ENCODE measurements at regions not wholly inside any gene's neighbourhood (a gene's known extent, or its start where the extent isn't known, plus 50 kb on each side); places are given as distances from the start of the nearest gene placed in this dataset.

DNA sequence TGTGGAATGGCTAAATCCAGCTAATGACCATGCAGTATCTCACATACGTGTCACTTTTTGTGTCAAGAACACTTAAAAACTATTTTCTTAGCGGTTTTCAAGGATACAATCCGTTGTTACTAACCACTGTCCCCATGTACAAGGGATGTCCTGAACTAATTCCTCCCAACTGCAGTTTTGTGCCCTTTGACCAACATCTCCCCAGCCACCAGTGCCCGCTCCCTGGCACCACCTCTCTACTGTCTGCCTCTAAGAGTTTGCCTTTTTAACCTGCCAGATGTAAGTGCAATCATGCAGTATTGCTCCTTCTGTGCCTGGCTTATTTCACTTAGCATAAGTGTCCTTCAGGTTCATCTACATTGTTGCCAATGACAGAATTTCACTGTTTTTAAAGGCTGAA, 315.7 kb downstream of the TMEM121 start:
- H3K27ac ChIP-seq, result no peak overlapping the region
- TF ChIP-seq ZFX (IDR thresholded peaks at IDR 0.05; ENCODE audit: borderline replicate concordance), result no peak
- TF ChIP-seq, protein P1, sequence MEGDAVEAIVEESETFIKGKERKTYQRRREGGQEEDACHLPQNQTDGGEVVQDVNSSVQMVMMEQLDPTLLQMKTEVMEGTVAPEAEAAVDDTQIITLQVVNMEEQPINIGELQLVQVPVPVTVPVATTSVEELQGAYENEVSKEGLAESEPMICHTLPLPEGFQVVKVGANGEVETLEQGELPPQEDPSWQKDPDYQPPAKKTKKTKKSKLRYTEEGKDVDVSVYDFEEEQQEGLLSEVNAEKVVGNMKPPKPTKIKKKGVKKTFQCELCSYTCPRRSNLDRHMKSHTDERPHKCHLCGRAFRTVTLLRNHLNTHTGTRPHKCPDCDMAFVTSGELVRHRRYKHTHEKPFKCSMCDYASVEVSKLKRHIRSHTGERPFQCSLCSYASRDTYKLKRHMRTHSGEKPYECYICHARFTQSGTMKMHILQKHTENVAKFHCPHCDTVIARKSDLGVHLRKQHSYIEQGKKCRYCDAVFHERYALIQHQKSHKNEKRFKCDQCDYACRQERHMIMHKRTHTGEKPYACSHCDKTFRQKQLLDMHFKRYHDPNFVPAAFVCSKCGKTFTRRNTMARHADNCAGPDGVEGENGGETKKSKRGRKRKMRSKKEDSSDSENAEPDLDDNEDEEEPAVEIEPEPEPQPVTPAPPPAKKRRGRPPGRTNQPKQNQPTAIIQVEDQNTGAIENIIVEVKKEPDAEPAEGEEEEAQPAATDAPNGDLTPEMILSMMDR (IDR thresholded peaks at IDR 0.05), result no peak

DNA sequence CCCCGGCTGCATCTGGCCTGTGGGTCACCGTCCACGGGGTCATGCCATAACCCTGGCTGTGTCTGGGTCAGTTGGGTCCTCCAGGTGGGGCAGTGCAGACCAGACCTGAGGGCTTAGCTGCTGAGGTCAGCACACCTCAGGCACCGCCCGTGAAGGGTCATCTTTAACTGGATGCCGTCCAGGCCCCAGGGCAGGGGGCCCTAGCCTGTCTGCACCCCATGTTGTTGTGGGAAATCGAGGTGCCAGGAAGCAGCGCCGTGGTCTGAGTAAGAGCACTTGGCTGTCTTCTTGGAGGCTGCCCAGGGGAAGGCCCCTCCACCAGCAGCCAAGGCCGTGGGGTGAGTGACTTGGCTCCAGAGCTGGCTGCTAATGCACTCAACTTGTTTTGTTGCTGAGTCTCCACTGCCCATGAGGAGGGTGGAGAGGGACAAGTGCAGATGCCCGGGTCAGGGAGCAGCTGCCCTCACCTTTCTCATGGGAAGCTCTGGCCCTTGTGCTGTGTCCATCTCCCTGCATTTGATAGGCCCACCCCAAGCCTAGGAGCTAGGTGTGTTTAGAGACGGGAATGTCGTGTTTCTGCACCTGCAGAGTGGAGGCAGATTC, 317.2 kb downstream of the TMEM121 start:
- TF ChIP-seq, protein P1 (IDR thresholded peaks at IDR 0.05), result no peak
- no peak for TF ChIP-seq ZFX (IDR thresholded peaks at IDR 0.05; ENCODE audit: borderline replicate concordance)
- no peak overlapping the region for H3K27ac ChIP-seq

DNA sequence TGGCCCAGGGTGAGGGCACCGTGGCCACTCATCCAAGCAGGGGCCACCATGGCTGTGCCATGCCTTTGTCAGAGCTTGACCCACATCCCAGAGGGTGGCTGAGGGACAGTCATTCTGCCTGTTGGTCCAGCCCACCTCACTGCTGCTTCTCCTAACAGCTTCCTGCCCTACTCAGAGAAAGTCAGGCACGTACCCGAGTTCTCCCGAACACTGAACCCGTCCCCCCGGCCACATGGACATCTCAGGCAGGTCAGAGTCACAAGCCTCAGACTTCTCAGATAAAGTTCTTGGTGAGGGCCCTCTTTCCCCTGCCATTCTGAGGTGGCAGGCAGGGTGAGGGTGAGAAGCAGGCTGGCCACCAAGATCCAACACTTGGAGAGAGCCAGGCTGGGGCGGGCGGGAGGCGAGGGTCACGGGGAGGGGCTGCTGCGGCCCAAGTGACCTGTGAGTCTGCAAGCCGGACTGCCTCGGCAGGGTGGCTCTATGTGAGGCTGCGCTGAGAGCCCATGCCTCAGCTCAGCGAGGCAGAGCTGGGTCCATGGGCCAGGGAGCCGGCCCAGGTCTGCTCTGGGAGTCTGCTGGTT, 317.8 kb downstream of the TMEM121 start:
- TF ChIP-seq, protein P1 (IDR thresholded peaks at IDR 0.05), result no peak
- no peak for TF ChIP-seq ZFX (IDR thresholded peaks at IDR 0.05; ENCODE audit: borderline replicate concordance)
- H3K27ac ChIP-seq, result no peak overlapping the region

DNA sequence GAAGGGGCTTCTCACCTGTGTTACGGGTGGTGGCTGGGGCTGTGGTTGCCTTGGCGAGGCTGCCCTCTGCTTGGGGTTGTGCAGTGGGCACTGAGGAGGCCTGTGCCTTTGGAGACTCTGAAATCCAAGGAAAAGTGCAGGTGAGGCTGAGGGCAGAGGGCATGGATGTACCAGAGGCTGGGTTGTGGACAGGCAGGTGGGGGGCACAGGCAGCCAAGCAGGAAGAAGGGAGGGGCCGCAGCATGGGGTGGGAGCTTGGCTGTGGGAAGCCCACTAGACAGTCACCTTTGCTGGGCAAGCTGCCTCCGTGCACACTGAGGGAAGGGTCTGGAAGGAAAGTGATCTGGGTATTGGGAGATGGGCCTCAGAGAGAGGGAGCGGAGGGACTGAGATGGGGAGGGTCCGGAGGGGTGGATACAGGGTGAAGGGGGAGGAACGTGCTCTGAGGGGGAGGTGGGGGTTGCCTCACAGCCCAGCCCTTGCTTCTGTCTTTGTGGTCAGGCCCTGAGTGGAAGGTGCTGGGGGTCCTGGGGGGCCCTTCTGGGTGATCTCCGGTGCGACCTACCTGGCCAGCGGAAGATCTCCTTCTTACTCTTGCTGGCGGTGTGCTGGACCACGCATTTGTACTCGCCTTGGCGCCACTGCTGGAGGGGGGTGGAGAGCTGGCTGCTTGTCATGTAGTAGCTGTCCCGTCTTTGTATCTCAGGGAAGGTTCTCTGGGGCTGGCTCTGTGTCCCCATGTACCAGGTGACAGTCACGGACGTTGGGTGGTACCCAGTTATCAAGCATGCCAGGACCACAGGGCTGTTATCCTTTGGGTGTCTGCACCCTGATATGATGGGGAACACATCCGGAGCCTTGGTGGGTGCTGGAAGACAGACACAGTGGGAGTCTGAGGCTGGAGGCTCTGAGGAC, 318.7 kb downstream of the TMEM121 start:
- H3K27ac ChIP-seq, result no peak overlapping the region
- TF ChIP-seq, protein P1 (IDR thresholded peaks at IDR 0.05), result no peak
- TF ChIP-seq ZFX (IDR thresholded peaks at IDR 0.05; ENCODE audit: borderline replicate concordance), result no peak

DNA sequence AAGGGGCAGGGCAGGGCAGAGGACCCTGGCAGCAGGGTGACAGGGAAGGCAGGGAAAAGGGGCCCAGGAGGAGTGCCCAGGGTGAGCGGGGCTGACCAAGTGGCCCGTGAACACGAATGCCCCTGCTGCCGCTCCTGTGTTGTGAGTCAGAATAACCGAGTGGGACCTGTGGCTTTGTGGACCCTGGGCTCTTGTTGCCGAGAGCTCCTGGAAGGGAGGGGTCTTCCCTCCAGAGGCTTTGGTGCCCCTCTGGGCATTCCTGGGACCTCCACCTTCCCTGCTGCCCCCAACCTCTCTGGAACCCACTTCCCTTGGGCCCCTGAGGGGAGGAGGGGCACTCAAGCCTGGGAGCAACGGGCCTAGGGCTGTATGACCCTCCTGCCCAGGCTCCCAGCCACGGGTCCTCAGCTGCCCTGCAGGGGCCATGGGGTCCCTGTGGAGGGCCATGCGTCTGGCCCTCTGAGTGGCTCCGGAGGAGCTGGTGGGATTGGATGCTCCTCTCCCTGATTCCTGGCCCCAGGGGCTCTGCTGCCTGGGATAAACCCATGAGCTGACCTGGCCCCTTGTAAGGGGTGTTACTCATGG, 319.4 kb downstream of the TMEM121 start:
- no peak overlapping the region for H3K27ac ChIP-seq

DNA sequence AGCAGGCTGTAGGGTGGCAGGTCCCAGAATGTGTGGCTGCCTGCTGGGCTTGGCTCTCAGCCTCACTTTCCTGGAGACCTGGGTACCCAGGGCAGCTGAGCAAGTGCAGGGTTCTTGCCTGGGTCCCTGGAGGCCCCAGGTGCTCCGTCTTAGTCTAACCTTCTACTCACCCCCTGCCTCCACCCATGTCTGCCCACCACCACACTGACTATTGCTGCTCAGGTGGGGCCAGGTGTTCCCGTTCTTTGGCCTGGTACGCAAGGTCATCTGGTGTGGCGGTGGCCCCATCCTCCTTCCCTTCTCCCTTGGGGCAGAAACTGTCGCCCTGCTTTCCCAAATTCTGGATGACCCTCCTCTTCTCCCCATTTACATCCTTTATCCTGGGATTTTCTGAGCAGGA, 319.9 kb downstream of the TMEM121 start:
- no peak overlapping the region for H3K27ac ChIP-seq

More for the DNA sequence above, 319.4 kb downstream of the TMEM121 start:
- no peak for TF ChIP-seq ZFX (IDR thresholded peaks at IDR 0.05; ENCODE audit: borderline replicate concordance)
- TF ChIP-seq, protein P1 (IDR thresholded peaks at IDR 0.05), result no peak

More for the DNA sequence above, 319.9 kb downstream of the TMEM121 start:
- TF ChIP-seq, protein P1 (IDR thresholded peaks at IDR 0.05), result no peak
- no peak for TF ChIP-seq ZFX (IDR thresholded peaks at IDR 0.05; ENCODE audit: borderline replicate concordance)

Data from 22Rv1 (cell line).